GM19455 (cell line): ENCODE measurements at regions not wholly inside any gene's neighbourhood (a gene's known extent, or its start where the extent isn't known, plus 50 kb on each side); places are given as distances from the start of the nearest gene placed in this dataset.
"Not testable (repeated sequence)": the region's sequence is repeated elsewhere in the genome, so short reads cannot be mapped to it uniquely, and the experiment has no call there.

Experiments used
- ATAC-seq: cut with Tn5 transposase; IDR thresholded peaks from one replicate; pipeline ENCODE4 v1.9.1; 2021; ENCODE audit not compliant: unreplicated experiment

GRCh38 chr11:96878299-96879051, 488.7 kb downstream of the JRKL start:
- no peak for ATAC-seq

DNA sequence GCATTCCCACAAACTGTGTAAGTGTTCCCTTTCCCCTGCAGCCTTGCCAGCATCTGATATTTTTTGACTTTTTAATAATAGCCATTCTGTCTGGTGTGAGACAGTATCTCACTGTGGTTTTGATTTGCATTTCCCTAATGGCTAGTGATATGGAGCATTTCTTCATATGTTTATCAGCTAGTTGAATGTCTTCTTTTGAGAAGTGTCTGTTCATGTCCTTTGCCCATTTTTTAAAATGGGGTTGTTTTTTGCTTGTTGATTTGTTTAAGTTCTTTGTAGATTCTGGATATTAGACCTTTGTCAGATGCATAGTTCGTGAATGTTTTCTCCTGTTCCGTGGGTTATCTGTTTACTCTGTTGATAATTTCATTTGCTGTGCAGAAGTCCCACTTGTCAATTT, 492.8 kb downstream of the JRKL start:
- not testable (repeated sequence) for ATAC-seq

DNA sequence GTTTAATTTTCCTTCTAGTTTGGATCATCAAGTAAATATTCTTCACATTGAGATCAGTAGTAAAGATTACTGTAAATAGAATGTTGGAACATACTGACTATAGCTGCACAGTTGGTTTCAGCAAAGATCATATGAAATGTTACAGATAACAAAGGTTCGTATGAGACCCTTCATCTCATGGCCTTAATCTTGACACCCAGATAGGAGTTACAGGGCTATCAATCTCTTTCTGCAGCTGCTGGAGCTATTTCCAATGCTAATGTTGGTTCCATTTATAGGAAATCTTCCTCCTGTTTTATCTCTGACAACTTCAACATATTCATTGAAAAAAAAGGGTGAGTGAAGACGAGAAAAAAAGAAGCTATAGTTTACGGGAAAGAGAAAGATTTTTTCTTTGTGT, 495.6 kb downstream of the JRKL start:
- no peak for ATAC-seq

- ATAC-seq, result no peak
These were observed 496.1 kb downstream of the JRKL start for GRCh38 chr11:96885912-96886311.

GRCh38 chr11:96893988-96894387, 504.2 kb downstream of the JRKL start:
- no peak for ATAC-seq

DNA sequence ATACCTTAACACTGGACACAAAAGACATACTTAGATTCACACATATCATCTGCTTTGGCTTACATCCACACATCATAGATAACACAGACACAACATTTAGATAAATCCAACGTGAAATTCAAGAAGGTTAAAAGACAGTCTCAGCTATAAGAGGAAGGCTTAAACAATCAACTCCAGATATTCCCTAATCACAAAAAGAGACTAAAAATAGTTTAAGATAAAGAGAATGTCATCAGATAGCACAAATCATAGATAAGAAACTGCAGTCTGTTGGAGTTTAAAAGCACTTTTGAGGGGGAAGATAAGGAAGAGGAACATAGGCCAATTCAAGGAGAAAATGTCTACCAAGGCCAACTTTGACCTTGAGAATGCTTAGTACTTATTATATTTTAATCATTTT, 504.8 kb downstream of the JRKL start:
- no peak for ATAC-seq

DNA sequence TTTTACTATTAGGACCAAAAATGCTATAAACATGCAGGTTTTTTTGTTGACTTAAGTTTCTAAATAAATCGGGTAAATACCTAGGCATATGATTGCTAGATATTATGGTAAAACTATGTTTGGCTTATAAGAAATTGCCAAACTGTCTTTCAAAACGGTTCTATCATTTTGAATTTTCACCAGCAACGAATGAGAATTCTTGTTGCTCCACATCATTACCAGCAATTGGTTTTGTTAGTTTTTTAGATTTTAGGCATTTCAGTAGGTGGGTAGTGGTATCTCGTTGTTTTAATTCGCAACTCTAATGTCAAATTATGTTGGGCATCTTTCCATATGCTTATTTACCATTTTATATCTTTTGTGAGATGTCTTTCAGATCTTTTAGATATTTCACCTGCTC, 510.2 kb downstream of the JRKL start:
- ATAC-seq, result no peak

- no peak for ATAC-seq
These were observed 515.3 kb downstream of the JRKL start for GRCh38 chr11:96905143-96905542.

DNA sequence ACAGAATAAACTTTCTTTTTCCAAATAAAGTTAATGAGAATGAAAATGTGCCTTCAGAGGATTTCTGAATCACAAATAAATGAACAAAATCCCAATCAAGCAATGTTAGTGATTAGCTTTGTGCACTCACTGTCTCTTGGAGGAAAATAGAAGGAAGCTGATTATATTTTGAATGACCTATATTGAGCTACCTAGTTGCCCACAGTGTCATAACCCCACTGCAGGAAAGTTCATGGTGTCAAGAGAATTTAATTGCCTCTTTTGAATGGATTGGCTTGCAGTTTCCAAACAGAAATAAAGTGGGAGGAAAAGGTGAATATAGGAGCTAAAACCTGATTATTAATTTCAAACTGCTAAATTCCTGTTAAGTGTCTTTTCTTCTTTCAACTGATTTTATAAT, 515.9 kb downstream of the JRKL start:
- ATAC-seq, result no peak

GRCh38 chr11:96906476-96906875, 516.7 kb downstream of the JRKL start:
- ATAC-seq, result no peak

GRCh38 chr11:96925862-96926261, 536.0 kb downstream of the JRKL start:
- ATAC-seq, result no peak

GRCh38 chr11:96940227-96940626, 550.4 kb downstream of the JRKL start:
- ATAC-seq, result no peak

GRCh38 chr11:96942855-96943254, 553.0 kb downstream of the JRKL start:
- no peak for ATAC-seq

- ATAC-seq, result no peak
These were observed 554.2 kb downstream of the JRKL start for GRCh38 chr11:96943970-96944369.

- ATAC-seq, result no peak
These were observed 558.3 kb downstream of the JRKL start for GRCh38 chr11:96948066-96948465.

GRCh38 chr11:96949464-96949863, 559.7 kb downstream of the JRKL start:
- ATAC-seq, result no peak

GRCh38 chr11:96954587-96955242, 564.9 kb downstream of the JRKL start:
- no peak for ATAC-seq

DNA sequence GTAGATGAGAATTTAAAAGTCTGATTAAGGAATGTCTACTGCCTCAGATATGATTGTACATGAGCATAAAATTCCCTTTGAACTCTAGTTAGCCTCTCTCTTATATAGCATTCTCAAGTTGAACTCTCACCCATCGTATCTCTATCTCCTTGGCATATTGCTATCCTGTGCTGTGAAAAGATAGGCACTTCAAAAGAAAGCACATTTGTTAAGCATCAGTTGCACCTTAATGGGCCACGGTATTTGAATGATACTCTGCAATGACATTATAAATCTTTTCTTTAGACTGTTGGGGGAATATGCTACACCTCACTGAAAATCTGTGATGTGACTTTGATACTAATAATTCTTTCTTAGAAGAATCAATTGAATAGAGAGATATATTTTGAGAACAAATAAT, 570.7 kb downstream of the JRKL start:
- no peak for ATAC-seq

- no peak for ATAC-seq
These were observed 571.1 kb downstream of the JRKL start for GRCh38 chr11:96960926-96961325.

DNA sequence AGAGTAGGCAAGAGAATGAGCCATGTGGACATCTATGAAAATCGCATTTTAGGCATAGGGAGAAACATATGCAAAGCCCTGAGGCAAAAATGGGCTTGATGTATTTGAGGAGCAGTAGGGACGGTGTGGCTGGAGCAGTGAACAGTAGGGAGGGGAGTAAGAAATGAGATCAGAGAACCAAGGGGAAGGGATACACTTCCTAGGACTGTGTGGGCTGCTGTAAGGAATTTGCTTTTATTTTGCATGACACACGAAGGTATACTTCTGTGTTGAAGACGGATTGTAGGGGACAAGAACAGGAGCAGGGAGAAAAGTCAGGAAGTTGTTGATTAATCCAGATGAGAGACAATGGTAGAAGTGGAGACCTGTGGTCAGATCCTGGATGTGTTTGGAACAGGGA, 572.1 kb downstream of the JRKL start:
- no peak for ATAC-seq

- ATAC-seq, result no peak
These were observed 573.6 kb downstream of the JRKL start for GRCh38 chr11:96963375-96963774.

- no peak for ATAC-seq
These were observed 574.8 kb downstream of the JRKL start for GRCh38 chr11:96964661-96965060.

DNA sequence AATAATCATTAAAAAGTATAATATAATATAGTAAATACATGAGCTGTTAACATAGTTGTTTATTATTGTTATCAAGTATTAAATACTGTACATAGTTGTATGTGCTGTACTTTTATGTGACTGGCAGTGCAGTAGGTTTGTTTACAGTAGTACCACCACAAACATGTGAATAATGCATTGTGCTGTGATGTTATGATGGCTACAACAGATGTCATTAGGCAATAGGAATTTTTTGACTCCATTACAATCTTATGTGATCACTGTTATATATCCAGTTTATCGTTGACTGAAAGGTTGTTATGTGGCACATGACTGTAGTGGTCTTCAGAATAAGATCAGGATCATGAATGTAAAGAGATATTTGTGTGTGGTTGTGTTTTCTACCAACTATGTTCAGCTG, 577.8 kb downstream of the JRKL start:
- no peak for ATAC-seq
